Ishikawa (cell line): ENCODE measurements at regions not wholly inside any gene's neighbourhood (a gene's known extent, or its start where the extent isn't known, plus 50 kb on each side); places are given as distances from the start of the nearest gene placed in this dataset.
A peak's percentile ranks its signal among the peaks of the same experiment; 100 is the strongest.

Source experiments
- CEBPB ChIP-seq: IDR thresholded peaks from 2 replicates; pipeline ENCODE4 v1.6.1; 2012
- CREB1 ChIP-seq: IDR thresholded peaks from 2 replicates; pipeline ENCODE4 v1.6.1; 2012; ENCODE audit warnings: low read depth
- EGR1 ChIP-seq: IDR thresholded peaks from 2 replicates; pipeline ENCODE4 v1.6.1; 2012
- EP300 ChIP-seq: IDR thresholded peaks from 2 replicates; pipeline ENCODE4 v1.6.1; 2012; ENCODE audit warnings: borderline replicate concordance
- FOXM1 ChIP-seq: IDR thresholded peaks from 2 replicates; pipeline ENCODE4 v1.6.1; 2012; ENCODE audit warnings: low read depth, borderline replicate concordance
- NFIC ChIP-seq: IDR thresholded peaks from 2 replicates; pipeline ENCODE4 v1.6.1; 2012
- RAD21 ChIP-seq: IDR thresholded peaks from 2 replicates; pipeline ENCODE4 v1.6.1; 2012; ENCODE audit warnings: low read depth
- TAF1 ChIP-seq: IDR thresholded peaks from 2 replicates; pipeline ENCODE4 v1.6.1; 2012; ENCODE audit warnings: low read depth, mild to moderate bottlenecking
- TCF12 ChIP-seq: IDR thresholded peaks from 2 replicates; pipeline ENCODE4 v1.6.1; 2012; ENCODE audit warnings: low read depth
- TEAD4 ChIP-seq: IDR thresholded peaks from 2 replicates; pipeline ENCODE4 v1.6.1; 2012
- YY1 ChIP-seq: IDR thresholded peaks from 2 replicates; pipeline ENCODE4 v1.6.1; 2012; ENCODE audit warnings: low read depth
- ZBTB7A ChIP-seq: IDR thresholded peaks from 2 replicates; pipeline ENCODE4 v1.6.1; 2012; ENCODE audit warnings: low read depth
- TF ChIP-seq, protein P1 (sequence below): IDR thresholded peaks from 2 replicates; pipeline ENCODE4 v1.6.1; 2012
- TF ChIP-seq, protein P2 (sequence below): IDR thresholded peaks from 2 replicates; pipeline ENCODE4 v1.6.1; 2012; ENCODE audit warnings: low read depth, mild to moderate bottlenecking
- TF ChIP-seq, protein P3 (sequence below): IDR thresholded peaks from 2 replicates; pipeline ENCODE4 v1.6.1; 2012

DNA sequence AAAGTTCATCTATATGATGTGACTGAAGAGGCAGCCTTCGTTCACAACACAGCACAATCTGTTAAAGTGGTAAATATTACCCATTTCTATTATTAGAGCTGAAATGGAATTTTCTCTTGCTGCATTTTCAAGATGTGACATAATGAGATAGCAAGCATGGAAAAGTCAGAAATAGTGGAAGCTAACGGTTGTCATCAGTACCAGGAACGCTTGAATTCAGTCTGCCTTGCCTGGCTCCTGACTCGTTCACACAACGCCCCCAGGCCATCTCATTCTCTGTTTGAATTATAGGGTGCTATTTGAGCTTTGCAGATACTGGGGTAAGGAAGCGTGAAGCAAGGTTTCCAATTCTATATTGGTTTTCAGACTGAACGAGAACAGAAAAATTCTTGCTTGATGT lies 116.5 kb upstream of the MAP3K7 start:
- TF ChIP-seq, protein P1, sequence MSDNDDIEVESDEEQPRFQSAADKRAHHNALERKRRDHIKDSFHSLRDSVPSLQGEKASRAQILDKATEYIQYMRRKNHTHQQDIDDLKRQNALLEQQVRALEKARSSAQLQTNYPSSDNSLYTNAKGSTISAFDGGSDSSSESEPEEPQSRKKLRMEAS, result no peak
- TF ChIP-seq YY1 (no peak), NFIC (no peak), TAF1 (no peak), EGR1 (no peak), RAD21 (no peak), TCF12 (no peak), EP300 (no peak), ZBTB7A (no peak), CEBPB (no peak), FOXM1 (no peak), TEAD4 (no peak), CREB1 (no peak)
- TF ChIP-seq, protein P2, sequence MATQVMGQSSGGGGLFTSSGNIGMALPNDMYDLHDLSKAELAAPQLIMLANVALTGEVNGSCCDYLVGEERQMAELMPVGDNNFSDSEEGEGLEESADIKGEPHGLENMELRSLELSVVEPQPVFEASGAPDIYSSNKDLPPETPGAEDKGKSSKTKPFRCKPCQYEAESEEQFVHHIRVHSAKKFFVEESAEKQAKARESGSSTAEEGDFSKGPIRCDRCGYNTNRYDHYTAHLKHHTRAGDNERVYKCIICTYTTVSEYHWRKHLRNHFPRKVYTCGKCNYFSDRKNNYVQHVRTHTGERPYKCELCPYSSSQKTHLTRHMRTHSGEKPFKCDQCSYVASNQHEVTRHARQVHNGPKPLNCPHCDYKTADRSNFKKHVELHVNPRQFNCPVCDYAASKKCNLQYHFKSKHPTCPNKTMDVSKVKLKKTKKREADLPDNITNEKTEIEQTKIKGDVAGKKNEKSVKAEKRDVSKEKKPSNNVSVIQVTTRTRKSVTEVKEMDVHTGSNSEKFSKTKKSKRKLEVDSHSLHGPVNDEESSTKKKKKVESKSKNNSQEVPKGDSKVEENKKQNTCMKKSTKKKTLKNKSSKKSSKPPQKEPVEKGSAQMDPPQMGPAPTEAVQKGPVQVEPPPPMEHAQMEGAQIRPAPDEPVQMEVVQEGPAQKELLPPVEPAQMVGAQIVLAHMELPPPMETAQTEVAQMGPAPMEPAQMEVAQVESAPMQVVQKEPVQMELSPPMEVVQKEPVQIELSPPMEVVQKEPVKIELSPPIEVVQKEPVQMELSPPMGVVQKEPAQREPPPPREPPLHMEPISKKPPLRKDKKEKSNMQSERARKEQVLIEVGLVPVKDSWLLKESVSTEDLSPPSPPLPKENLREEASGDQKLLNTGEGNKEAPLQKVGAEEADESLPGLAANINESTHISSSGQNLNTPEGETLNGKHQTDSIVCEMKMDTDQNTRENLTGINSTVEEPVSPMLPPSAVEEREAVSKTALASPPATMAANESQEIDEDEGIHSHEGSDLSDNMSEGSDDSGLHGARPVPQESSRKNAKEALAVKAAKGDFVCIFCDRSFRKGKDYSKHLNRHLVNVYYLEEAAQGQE, result no peak
- TF ChIP-seq, protein P3, sequence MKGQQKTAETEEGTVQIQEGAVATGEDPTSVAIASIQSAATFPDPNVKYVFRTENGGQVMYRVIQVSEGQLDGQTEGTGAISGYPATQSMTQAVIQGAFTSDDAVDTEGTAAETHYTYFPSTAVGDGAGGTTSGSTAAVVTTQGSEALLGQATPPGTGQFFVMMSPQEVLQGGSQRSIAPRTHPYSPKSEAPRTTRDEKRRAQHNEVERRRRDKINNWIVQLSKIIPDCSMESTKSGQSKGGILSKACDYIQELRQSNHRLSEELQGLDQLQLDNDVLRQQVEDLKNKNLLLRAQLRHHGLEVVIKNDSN, result no peak

DNA sequence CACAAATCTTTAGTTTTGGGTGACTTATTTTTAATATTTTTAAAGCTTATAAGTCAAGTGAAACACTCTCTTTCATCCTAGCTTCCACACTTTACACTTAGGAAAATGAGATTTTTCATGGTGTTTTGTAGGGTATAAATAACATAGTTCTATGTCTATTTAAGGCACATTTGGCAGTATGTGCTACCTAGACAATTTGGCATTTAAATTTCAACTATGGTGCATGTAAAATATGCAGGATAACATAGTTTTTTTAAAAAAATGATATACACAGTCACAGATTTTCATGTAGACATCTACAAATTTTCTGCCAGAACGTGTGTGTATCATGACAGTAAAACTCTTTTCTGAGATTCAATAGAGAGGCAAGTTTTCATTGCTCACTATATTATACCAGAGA lies 115.1 kb upstream of the MAP3K7 start:
- TF ChIP-seq EGR1 (no peak), CREB1 (no peak), YY1 (no peak), EP300 (no peak), CEBPB (no peak), RAD21 (no peak), FOXM1 (no peak), TEAD4 (no peak), TCF12 (no peak), NFIC (no peak), TAF1 (no peak), ZBTB7A (no peak)
- TF ChIP-seq, protein P3, result no peak
- TF ChIP-seq, protein P1, result no peak
- TF ChIP-seq, protein P2, result no peak

DNA sequence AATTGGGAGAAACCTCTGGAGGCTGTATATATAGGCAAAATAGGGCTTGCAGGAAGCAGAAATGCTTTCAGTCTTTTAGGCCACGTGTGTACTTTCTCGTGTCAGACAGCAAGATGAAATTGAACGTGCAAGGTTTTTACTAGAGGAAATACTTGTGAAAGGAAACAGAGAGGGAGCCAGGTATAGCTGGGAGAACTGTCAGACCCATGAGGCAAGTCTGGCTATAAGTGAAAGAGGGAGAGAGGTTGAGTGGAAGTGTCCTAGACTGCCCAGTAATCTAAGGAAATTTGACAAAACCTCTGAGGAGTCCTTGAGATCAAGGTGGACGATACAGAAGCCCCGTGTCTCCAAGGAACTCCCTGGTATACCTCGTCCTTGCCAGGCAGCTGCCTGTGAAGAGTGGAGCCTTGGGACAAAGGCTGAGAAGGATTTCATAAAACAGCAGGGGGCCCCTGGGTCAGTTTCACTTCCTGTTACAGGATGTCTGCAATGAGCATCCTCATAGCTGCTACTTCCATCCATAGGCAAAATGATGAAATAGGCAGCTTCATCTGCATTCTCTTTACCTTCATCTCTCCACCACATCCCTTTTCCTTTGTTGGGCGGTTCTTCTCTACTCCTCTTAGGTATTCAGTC lies 114.4 kb upstream of the MAP3K7 start:
- TF ChIP-seq, protein P3, result no peak
- TF ChIP-seq, protein P2, result no peak

DNA sequence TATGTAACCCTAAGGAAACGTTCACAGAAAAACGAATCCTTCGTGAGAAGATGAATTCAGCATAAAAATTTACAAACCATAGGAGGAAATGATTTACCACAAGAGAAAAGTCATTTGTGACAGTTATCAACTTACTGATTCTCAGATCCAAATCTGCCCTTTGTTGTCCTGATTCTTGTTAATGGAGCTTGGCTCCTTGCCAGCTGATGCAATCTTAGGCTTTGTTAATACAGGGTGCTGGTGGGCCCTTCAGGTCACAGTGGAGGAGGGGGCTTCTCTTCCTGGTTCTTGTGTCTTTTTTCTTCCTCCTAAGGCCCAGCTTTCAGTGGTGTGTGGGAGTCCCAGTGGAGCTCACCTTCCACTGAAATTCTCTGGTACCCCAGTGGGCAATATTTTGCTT lies 108.4 kb upstream of the MAP3K7 start:
- TF ChIP-seq, protein P1, result no peak
- no peak for TF ChIP-seq TEAD4
- no peak for TF ChIP-seq CREB1

DNA sequence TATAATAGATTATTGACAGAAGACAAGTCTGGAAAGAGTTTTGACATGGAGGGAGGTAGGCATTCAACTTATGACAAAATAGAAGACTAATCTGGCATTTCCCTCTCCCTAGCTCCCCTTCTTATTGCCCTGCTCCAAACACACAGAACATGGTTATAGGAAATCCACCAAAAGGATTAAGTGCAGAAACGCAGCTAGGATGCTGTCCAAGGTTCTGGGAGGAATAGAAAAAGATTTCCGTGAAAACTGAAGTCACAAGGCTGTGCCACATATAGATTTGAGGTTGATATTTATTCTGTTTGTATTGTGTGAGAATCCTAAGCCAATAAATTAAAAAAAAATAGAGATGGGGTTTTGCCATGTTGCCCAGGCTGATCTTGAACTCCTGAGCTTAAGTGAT lies 107.9 kb upstream of the MAP3K7 start:
- TF ChIP-seq TEAD4 (no peak), FOXM1 (no peak)
- TF ChIP-seq, protein P2, result peak; percentile 76
